HG02981 (cell line): ENCODE measurements at regions not wholly inside any gene's neighbourhood (a gene's known extent, or its start where the extent isn't known, plus 50 kb on each side); places are given as distances from the start of the nearest gene placed in this dataset.

Experiments
- ATAC-seq: cut with Tn5 transposase; IDR thresholded peaks from one replicate; pipeline ENCODE4 v1.9.1; 2021; ENCODE audit warnings: mild to moderate bottlenecking, moderate library complexity; ENCODE audit not compliant: unreplicated experiment

DNA sequence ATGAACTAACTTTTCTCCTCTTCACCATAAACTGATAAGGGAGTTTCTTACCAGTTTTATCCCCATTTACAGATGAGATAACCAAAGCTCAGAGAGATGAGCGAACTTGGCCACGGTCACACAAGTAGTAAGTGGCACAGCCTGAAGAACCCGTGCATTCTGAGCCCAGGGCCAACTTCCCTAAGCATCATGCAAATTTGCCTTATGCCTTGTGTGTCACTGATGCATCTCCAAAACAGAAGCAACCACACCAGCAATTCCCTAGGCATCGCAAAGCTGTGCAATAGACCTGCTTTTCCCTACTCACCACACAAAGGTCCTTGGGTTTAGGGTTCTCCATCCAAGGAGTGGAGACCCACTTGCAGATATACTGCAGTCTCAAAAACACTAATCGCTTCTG is 304.5 kb upstream of the KAZN start:
- ATAC-seq = no peak

DNA sequence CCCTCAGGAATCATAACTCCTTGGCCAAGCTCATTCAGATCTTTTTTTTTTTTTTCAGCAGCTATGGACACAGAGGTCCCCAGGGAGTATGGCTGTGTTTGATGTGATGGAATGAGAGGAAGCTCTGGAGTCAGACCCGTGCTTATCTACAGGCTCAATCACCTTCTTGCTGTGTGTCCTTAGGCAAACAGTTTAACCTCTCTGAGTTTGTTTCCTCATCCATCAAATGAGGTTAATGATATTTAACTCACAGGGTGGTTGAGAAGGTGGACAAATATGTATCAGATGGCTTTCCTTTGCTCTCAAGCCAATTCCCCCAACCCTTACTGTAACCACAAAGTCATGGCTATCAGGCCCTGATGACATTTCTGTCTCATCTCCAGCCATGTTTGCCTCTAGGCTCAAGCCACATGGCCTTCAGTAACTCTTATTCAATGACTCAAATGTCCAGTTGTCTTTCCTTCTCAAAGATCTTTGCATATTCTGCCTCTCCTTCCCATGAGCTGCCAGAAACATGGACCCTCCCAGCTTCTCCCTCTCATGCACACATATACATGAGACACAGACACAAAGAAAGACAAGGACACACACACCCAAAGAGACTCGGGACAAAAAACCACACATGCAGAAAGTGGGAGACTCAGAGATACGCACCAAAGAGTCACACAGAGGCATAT is 303.5 kb upstream of the KAZN start:
- no peak for ATAC-seq

DNA sequence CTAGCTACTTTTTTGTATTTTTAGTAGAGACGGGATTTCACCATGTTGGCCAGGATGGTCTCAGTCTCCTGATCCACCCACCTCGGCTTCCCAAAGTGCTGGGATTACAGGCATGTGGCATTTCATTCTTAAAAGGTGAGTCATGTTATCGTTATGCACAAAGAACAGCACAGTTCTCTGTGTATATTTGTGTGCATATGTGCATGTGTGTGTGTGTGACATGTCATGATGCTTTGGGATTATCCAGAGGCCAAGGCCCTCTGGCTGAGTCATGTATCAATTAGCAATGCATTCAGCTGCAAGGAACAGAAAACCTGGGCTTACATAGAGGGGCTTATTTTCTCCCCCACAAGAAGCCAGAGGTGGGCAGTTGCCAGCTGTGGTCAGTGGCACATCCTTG is 301.7 kb upstream of the KAZN start:
- no peak for ATAC-seq

DNA sequence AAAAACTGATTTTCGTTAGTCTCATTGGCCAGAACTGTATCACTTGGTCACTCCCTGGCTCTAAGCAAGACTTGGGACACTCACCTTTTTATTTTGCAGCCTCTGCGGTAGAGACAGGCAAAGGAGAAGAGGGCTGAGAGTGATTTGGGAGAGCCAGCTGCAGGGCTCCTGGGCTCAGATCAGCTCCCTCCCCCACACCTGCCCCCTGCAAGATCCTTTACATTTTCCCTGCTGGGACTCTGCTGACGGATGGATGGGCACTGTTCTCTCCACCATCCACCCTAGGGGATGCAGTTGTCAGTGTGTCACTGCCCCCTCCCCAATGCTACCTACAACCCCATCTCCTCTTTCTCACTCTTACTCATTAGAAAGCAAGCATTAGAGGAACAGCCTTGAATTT is 301.1 kb upstream of the KAZN start:
- ATAC-seq = no peak

DNA sequence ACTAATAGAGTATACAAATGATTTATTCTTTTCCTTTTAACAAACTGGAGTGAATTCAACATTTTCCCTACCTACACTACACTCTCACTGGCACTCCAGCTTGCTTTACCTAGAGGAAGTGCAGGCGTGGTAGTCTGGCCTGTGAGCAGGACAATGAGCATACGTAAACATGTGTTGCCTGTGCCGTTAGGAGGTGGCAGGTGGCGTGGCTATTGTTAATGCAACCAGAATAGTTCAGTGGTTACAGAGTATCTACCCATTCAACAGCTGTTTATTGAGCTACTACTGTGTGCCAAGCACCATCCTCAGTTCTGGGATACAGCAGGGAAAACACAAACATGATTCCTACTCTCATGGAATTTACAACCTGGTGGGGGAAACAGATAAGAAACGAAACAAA is 299.7 kb upstream of the KAZN start:
- no peak for ATAC-seq

DNA sequence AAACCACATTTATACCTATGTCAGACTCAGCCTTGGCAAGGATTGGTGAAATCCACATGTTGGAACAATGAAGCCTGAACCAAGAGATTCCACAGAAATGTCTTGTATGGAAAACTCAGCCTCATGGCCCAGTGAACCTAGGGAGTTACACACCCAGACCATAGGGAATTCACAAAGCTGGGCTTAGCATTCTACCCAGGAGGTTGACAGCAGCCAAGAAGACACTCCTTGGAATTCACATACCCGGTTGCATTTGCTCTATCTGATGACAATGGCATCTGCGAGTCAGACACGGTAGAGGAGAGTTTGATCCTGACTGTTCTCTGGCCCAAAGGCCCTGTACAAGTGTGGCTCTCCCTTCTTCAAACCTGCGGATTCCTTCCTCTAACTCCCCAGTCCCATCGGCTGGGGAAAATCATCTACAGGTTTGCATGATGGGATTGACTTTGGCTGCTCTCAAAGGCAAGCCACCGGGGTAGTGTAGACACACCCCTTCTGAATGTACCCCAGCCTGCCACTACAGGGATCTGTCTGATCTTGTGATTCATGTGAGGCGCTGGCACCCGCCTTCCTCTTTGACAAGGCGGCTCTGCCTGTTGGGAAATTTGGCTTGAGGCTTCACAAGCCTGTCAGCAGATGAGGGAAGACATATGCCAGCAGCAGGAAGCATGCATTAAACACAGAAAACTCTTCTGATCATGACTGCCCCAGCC is 297.3 kb upstream of the KAZN start:
- ATAC-seq = no peak

DNA sequence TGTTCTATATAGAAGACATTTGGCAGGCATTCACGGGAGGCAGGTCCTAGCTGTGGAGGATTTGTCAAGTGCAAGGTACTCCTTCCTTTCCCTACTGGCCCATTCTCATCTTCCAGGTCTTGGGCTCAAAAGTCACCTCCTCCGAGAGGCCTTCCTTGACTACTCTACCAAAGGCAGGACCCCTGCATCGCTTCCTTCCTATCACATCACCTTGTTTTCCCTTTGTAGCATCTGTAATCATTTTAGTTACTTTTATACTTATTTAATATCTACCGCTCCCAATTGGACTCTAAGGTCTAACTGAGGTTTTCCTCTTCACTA is 296.8 kb upstream of the KAZN start:
- no peak for ATAC-seq

DNA sequence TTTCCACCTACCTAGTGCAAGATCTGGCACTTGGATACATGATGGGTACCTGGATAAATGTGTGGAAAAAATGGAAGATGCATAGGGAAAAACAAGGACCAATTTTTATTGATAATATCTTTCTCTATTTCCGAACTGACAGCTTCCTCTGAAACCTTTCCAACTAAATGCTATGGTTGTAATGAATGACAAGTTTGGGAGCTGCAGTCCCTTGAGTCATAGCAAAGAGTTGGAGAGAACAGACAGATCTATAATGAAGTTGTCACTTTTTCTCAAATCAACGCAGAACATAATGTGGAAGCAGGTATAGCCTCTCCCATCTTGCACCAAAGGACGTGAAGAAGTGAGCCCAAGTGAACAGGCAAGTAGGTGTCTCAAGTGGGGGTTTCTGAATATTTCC is 296.5 kb upstream of the KAZN start:
- ATAC-seq = no peak

DNA sequence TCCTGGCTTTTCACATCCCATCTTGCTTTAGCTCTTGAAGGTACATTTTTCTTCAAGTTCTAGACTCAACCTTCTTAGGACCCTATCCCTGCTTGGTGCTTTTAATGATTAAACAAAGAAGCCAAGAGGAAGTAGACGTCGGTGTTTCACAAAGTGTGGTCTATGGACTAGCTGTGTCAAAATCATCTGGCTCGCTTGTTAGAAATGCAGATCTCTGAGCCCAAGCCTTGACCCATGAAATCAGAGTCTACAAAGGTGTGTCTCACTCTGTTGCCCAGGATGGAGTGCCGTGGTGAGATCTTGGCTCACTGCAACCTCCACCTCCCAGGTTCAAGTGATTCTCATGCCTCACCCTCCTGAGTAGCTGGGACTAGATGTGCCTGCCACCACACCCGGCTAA is 295.5 kb upstream of the KAZN start:
- no peak for ATAC-seq

DNA sequence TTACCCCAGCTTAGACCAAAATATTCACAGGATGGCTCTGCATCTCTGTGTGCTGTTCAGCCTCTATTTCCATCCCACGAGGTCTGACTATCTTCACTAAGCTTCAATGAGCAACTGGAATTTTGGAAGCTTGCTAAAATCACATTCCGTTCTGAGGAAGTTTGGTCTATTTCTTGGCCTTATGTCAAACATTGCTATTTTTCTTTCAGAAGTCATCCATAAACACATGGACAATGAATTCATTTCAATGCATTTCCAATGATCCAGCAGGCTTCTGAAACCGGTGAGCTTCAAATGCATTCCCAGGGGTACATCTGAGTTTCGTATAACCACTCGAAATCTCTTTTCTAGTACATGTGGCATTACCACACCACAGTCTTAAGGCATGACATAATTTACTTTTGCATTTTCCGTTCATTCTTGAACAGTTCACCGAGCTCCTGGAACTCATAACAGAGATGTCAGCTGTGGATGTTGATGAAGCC is 294.1 kb upstream of the KAZN start:
- ATAC-seq = no peak

DNA sequence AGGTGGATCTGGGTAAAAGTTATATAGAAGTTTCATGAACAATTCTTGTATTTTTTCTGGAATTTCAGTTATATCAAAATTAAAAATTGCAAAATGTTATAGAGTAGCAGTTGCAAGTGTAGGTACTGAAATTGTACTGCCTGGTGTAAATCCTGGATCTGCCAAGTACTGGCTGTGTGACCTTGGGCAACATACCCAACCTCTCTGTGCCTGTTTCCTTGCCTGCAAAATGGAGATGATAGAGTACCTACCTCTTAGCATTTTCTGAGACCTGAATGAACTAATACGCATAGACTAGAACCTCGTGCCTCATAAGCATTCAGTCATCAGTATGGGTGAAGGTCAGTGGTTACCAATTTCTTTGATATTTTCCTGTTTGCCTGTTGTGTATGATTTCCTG is 290.0 kb upstream of the KAZN start:
- ATAC-seq = no peak

DNA sequence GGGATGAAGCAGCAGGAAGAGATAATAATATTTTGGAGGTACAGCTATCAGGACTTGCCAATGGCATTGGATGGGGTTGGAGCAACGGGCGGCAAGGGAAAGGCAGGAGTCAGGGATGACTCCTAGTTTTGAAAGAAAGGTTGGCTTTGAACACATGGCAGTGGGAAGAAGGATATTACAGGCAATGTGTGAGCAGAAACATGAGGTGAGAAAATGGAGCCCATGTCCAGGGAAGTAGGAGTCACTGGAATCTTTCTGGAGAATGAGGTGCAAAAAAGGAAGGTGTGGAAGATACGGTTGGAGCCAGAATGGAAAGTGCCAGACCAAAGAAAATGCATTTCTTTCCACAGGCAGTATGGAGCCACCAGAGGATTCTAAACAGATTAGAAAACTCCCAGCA is 288.5 kb upstream of the KAZN start:
- ATAC-seq = no peak

DNA sequence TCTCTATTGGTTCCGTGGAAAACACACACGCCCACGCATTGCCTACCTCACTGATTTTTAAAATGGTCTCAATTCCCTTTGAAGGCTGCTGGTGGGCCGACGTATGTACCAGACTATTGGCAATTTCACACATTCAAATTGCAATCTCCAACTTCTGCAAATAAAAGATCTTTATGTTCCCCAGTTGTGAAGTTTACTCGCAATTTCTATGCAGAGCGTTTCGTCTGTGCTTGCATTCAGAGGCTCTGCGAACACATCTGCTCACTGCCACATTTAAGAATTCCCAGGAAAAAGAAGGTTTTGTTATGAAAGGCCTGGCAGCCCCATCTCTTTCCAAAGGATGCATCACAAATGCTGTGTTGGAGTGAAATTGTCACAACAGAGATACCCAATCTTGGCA is 288.0 kb upstream of the KAZN start:
- no peak for ATAC-seq

DNA sequence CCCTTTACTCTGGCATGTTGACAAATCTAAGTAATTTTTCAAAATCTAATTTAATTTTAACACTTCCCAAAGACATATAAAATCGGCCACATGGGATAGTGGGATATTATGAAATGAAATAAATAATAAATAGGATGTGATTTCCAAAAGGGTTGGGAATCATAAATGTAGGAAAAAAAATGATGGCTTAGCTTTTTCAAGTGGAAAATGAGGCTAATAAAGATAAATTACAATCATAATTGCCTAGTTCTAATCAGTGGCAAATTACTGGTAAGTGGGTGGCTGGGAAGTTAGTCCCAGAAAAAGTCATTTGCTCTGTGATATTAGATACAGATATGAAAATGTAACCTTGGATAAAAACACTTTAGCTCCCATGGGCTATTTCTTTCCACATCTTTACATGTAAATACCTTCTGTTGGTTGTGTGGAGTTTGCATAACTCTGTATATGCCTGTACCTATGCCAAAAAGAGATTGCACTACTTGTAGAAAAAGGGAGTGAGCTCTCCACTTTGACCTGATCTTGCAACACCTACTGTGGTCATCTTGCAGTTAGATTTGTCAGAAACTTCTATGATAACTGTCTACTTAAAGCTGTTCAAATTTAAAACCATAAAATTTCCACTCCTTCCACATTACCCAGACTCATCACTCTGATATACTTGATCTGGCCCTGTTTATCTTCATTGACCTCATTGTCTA is 284.6 kb upstream of the KAZN start:
- ATAC-seq = no peak

DNA sequence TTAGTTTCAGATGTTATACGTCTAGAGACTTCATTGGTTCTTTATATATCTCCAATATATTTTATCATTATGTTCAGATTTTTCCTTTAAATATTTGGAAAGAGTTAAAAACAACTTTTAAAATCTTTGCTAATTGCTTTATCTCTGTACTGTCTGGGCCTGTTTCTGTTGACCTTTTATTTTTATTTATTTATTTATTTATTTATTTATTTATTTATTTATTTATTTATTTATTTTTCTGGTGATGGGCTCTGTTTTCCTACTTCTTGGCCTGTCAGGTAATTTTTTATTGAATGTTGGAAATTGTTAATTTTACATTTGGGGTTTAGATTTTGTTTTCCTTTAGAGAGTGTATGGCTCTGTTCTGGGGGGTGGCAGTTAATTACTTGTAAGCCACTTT is 279.7 kb upstream of the KAZN start:
- no peak for ATAC-seq

DNA sequence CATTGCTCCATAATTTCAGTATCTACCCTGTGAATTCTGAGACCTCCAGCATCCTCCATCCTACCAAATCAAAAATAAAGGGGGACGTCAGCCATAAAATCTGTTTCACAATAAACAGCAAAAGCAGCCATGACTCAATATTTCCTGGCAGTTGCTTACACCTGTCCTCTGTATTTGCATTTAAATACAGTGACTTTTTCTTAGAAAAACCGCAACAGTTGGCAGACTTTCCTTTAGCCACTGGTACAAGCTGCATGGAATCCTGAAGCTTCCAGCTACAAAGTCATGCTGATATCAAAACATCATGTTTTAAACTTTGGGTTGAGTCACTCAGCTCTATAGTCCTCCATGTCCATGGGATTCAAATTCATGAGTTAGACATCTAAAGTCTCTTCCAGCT is 278.0 kb upstream of the KAZN start:
- ATAC-seq = no peak

DNA sequence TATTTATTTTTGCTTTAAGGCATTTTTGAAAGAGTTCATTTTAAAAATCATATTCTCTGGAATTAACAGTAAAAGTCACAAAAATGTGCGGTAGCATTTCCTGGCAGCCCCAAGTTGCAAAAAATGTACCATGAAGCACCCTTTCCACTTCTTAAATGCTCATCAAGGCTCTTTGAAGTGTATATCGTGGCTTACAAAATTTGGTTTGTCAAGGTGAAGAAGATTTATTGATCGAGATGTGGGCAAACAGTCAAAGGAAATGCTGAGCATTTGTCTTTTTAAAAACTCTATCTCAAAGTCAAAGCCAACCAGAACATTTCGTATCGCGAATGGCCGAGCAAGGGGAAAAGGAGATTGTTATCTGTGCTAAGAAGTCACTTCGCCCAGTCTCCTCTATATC is 277.5 kb upstream of the KAZN start:
- no peak for ATAC-seq

DNA sequence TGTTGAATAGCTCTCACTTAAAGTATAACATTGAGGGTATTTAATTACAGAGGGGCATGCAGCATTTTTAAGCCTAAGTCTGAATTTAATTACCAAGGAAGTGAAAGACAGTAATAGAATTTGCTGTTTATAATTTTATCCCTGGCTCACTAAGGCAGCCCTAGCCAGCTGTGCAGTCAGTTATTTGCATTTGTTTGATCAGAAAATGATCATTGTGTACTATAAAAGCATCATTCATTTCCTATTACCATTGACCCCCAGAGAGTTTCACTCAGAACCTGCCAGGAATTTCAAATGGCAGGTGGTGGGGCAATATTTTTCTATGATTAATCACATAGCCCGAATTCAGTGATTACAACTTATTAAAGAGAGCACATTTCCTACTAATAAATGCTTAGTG is 277.1 kb upstream of the KAZN start:
- ATAC-seq = no peak

DNA sequence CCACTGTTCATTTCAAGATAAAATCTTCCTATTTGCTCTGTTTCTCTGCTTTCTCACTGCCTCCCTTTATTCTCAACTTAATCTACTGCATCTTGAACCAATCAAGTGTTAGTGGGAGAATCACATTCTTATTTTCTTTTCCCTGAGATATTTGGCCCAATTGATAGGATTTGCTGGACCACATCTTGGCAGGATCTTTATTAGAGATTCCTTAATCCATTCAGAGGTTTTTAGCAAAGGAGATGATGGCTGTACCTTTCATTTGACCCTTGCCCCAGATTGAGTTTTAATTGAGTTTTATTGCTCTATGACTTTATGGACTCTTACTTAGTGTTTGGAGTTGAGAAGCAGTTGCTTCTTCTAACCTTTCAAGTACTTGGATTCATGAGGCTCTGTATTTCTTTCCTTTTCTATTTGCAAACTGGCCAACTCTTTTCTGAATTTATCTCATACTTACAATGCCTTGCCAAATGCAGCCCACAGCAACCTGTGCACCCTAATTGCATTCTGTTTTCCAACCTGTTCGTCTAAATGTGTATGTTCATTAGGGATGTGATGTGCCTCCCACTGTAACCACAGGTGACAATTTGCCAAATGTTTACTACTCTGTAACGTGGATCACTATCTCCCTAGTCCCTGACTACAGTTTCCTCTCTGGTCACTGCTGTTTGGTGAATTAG is 274.8 kb upstream of the KAZN start:
- no peak for ATAC-seq

DNA sequence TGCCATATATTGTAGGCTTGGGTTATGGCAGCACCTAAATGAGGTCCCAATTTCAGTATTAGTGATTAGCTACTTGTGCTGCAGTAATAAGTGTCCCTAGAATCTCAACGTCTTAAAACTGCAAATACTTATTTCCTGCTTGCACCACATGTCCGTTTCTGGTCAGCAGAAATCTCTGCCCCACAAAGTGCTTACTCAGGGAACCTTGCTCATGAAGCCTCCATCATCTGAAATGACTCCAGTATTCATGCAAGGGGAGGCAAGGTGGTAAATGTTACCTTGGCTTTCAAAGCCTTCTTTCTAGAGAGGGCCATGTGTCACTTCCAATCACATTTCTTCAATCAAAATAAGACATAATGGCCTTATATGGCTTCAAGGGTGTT is 274.2 kb upstream of the KAZN start:
- ATAC-seq = no peak

DNA sequence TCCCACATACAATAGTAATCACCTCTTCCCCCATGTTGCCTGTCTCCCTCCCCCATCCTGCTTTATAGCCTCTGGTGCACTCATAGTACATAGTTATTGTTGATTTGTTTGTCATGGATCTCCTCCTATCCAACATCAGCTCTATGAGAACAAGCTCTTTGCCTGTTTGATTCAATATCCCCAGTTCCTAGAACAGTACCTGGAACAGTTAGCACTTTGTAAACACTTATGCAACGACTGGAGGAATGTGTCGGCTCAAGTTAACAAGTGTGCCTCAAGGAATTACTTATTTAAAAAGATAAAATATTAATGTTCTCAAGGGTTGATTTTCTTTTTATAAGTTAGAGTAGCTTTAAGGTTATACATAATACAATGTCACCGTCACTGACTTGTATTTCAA is 271.6 kb upstream of the KAZN start:
- no peak for ATAC-seq

DNA sequence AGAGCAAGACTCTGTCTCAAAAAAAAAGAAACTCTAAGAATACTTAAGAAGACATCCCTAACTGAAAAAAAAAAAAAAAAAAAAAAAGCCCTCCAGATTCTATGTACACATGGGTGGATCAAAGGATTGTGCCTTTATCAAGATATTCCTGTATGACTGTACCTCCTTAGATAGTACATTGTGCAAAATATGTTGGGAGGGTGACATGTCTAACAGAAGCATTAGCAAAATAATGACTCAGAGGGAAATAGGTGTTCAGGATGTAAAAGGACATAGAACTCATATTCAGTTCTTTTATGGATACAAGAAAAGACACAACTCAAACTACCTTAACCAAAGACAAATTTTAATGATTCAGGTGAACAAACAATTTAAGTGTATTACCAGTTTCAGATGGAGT is 269.8 kb upstream of the KAZN start:
- ATAC-seq = no peak
